SK-N-SH (cell line): ENCODE measurements at regions not wholly inside any gene's neighbourhood (a gene's known extent, or its start where the extent isn't known, plus 50 kb on each side); places are given as distances from the start of the nearest gene placed in this dataset.

Experiments used
- CTCF ChIA-PET: fragments of 300-600, 350-600 bp; formaldehyde crosslinking; extraction: SDS; loops from one replicate; lab custom pipeline; 2021; lab: Yijun Ruan, JAX
- POLR2A ChIA-PET: fragments of 350-600 bp; sonication (Branson Sonifier 250); formaldehyde crosslinking; extraction: SDS; loops from one replicate; lab custom pipeline; 2020; ENCODE audit warnings: antibody characterized with exemption, inconsistent platforms; lab: Yijun Ruan, JAX
- DNase-seq: peaks from one replicate; pipeline ENCODE4 v3.0.0; 2012
- H2AFZ ChIP-seq: fragments of 200-600 bp; sonication (generic); 2 replicates; pipeline ENCODE4 v1.8.1; 2016; ENCODE audit warnings: antibody characterized with exemption, mild to moderate bottlenecking, low read depth
- H3F3A ChIP-seq: fragments of 200-600 bp; sonication (generic); replicated peaks from 2 replicates; pipeline ENCODE3; 2016; ENCODE audit warnings: antibody characterized with exemption, mild to moderate bottlenecking; ENCODE audit not compliant: insufficient read depth
- H3K27ac ChIP-seq, 2 experiments: fragments of 200-500 bp in 1 of 2; fragments of 200-600 bp in 1 of 2; sonication (Bioruptor generic) in 1 of 2; sonication (generic), shearing (Covaris generic) in 1 of 2; 2 replicates each; pipeline versions ENCODE4 v1.5.1 to v1.6.1; 2014 to 2016; ENCODE audit warnings: low read depth in 2 of 2, inconsistent platforms in 1 of 2, low read length in 1 of 2, mild to moderate bottlenecking in 1 of 2, mixed read lengths in 1 of 2
- H3K27me3 ChIP-seq: fragments of 200-600 bp; sonication (generic), shearing (Covaris generic); 2 replicates; pipeline ENCODE4 v1.6.1; 2016; ENCODE audit warnings: mixed run types; ENCODE audit not compliant: insufficient read depth
- H3K36me3 ChIP-seq, 2 experiments: fragments of 200-500 bp in 1 of 2; fragments of 200-600 bp in 1 of 2; sonication (Bioruptor generic) in 1 of 2; sonication (generic) in 1 of 2; replicated peaks in 1 of 2; 2 replicates each; pipeline versions ENCODE3 to v1.5.1; 2014 to 2016; ENCODE audit warnings: low read length in 1 of 2, mild to moderate bottlenecking in 1 of 2; ENCODE audit not compliant: insufficient read depth in 2 of 2, control insufficient read depth in 1 of 2
- H3K4me1 ChIP-seq, 2 experiments: fragments of 200-500 bp in 1 of 2; fragments of 200-600 bp in 1 of 2; sonication (Bioruptor generic) in 1 of 2; sonication (generic), shearing (Covaris generic) in 1 of 2; 2 replicates each; pipeline versions ENCODE4 v1.5.1 to v1.6.1; 2014 to 2016; ENCODE audit warnings: low read depth in 1 of 2, low read length in 1 of 2, mixed run types in 1 of 2; ENCODE audit not compliant: insufficient read depth in 2 of 2, control insufficient read depth in 1 of 2
- H3K4me2 ChIP-seq: fragments of 200-600 bp; sonication (generic), shearing (Covaris generic); 2 replicates; pipeline ENCODE4 v1.6.1; 2017; ENCODE audit warnings: mixed run types
- H3K4me3 ChIP-seq, 2 experiments: fragments of 200-500 bp in 1 of 2; fragments of 200-600 bp in 1 of 2; sonication (Bioruptor generic) in 1 of 2; sonication (generic), shearing (Covaris generic) in 1 of 2; 2 replicates each; pipeline versions ENCODE4 v1.5.1 to v1.8.1; 2014 to 2016; ENCODE audit warnings: low read depth in 2 of 2, inconsistent platforms in 1 of 2, low read length in 1 of 2, mild to moderate bottlenecking in 1 of 2, mixed read lengths in 1 of 2, moderate library complexity in 1 of 2
- H3K79me2 ChIP-seq: fragments of 200-600 bp; sonication (generic); 2 replicates; pipeline ENCODE4 v1.8.1; 2017; ENCODE audit warnings: mild to moderate bottlenecking; ENCODE audit not compliant: insufficient read depth
- H3K9ac ChIP-seq: fragments of 200-600 bp; sonication (generic); 2 replicates; pipeline ENCODE4 v1.6.1; 2017; ENCODE audit warnings: mixed run types
- H3K9me2 ChIP-seq: fragments of 200-600 bp; sonication (generic); 2 replicates; pipeline ENCODE4 v1.6.1; 2017; ENCODE audit warnings: mixed run types
- H3K9me3 ChIP-seq: fragments of 200-600 bp; sonication (generic); 2 replicates; pipeline ENCODE4 v1.6.1; 2017; ENCODE audit warnings: mixed run types, mild to moderate bottlenecking, moderate library complexity
- H4K20me1 ChIP-seq: fragments of 200-600 bp; sonication (generic); 2 replicates; pipeline ENCODE4 v1.6.1; 2017; ENCODE audit warnings: mild to moderate bottlenecking, mixed run types; ENCODE audit not compliant: insufficient read depth
- CHD2 ChIP-seq: fragments of 150-350 bp; IDR thresholded peaks from 2 replicates; pipeline ENCODE4 v1.6.1; 2018; ENCODE audit warnings: low read length; ENCODE audit not compliant: partially characterized antibody
- EP300 ChIP-seq, 2 experiments: IDR thresholded peaks; 2 replicates each; pipeline versions ENCODE4 v1.4.0 to v1.6.1; 2012; ENCODE audit warnings: borderline replicate concordance in 1 of 2, low read depth in 1 of 2, low read length in 1 of 2
- FOSL2 ChIP-seq: IDR thresholded peaks from 2 replicates; pipeline ENCODE4 v1.4.0; 2012; ENCODE audit warnings: low read depth, mild to moderate bottlenecking, moderate library complexity, borderline replicate concordance
- FOXJ3 ChIP-seq: sonication (generic); formaldehyde crosslinking; IDR thresholded peaks from 2 replicates; pipeline ENCODE4 v1.5.1; 2020; ENCODE audit warnings: mild to moderate bottlenecking, missing genetic modification reagents
- GABPA ChIP-seq: IDR thresholded peaks from 2 replicates; pipeline ENCODE4 v1.4.0; 2012; ENCODE audit warnings: low read depth, mild to moderate bottlenecking
- GATA2 ChIP-seq: sonication (generic); formaldehyde crosslinking; IDR thresholded peaks from 2 replicates; pipeline ENCODE4 v1.5.0; 2020; ENCODE audit warnings: mild to moderate bottlenecking, missing genetic modification reagents
- JUND ChIP-seq: IDR thresholded peaks from 2 replicates; pipeline ENCODE4 v1.4.0; 2012
- MEF2A ChIP-seq: IDR thresholded peaks from 2 replicates; pipeline ENCODE4 v1.4.0; 2012; ENCODE audit warnings: low read depth, borderline replicate concordance
- MXI1 ChIP-seq: IDR thresholded peaks from 2 replicates; pipeline ENCODE4 v1.6.1; 2012; ENCODE audit warnings: mild to moderate bottlenecking, low read depth, low read length, improper control_type of control experiment
- RAD21 ChIP-seq: IDR thresholded peaks from 2 replicates; pipeline ENCODE4 v1.6.1; 2012; ENCODE audit warnings: mild to moderate bottlenecking, low read length
- RCOR1 ChIP-seq: fragments of 150-350 bp; IDR thresholded peaks from 2 replicates; pipeline ENCODE4 v1.6.1; 2017; ENCODE audit warnings: antibody characterized with exemption, low read length
- RFX5 ChIP-seq: IDR thresholded peaks from 2 replicates; pipeline ENCODE4 v1.6.1; 2012; ENCODE audit warnings: mild to moderate bottlenecking, improper control_type of control experiment, low read length
- RXRA ChIP-seq: IDR thresholded peaks from 2 replicates; pipeline ENCODE4 v1.4.0; 2012; ENCODE audit warnings: low read depth, mild to moderate bottlenecking, borderline replicate concordance
- SIN3A ChIP-seq: IDR thresholded peaks from 2 replicates; pipeline ENCODE4 v1.6.1; 2012; ENCODE audit warnings: low read depth, mild to moderate bottlenecking, low read length, moderate library complexity, borderline replicate concordance
- TCF12 ChIP-seq: IDR thresholded peaks from 2 replicates; pipeline ENCODE4 v1.4.0; 2012
- WGBS: methylation state at CpG from one replicate; pipeline ENCODE4 v1.1.6; 2017; ENCODE audit warnings: low lambda C conversion rate; 5-methylcytosine and 5-hydroxymethylcytosine counted together
- TF ChIP-seq, protein P1 (sequence below): fragments of 150-350 bp; IDR thresholded peaks from 2 replicates; pipeline ENCODE4 v1.6.1; 2017; ENCODE audit warnings: antibody characterized with exemption, low read length, low read depth, borderline replicate concordance
- TF ChIP-seq, protein P2 (sequence below): IDR thresholded peaks from 2 replicates; pipeline ENCODE4 v1.4.0; 2012; ENCODE audit warnings: low read depth
- TF ChIP-seq, protein P3 (sequence below): IDR thresholded peaks from 2 replicates; pipeline ENCODE4 v1.4.0; 2012; ENCODE audit warnings: low read depth, borderline replicate concordance

DNA sequence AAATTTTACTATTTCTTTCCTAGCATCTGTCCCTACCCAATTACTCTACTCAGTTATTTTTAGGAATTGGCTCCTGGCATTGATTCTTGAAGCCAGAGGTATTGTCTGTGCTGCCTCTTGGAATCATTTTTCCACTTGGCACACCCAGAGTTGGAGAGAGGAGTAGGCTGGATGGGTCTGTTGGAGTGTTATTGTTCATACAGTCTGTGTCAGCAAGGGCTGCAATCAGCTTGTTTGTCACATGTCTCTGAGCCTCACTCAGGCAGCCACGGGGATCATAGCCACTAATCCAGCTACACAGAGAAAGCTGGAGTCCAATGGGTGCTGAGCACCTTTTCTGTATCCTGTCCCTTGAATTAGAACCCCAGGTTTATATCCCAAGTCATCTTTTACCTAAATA lies 176.0 kb upstream of the DYRK2 start:
- H2AFZ ChIP-seq, result no peak overlapping the region
- H3K9ac ChIP-seq, result no peak overlapping the region
- H3F3A ChIP-seq, result no peaks in the 10 kb centered on the region
- POLR2A ChIA-PET, result no interaction called here
- DNase-seq, result no peak
- WGBS, result 56% methylated on average over 1 of the region's 1 CpG
- no peak overlapping the region for H3K4me2 ChIP-seq
- H3K9me2 ChIP-seq, result no peaks in the 10 kb centered on the region
- no peak for TF ChIP-seq JUND
- TF ChIP-seq, protein P1, sequence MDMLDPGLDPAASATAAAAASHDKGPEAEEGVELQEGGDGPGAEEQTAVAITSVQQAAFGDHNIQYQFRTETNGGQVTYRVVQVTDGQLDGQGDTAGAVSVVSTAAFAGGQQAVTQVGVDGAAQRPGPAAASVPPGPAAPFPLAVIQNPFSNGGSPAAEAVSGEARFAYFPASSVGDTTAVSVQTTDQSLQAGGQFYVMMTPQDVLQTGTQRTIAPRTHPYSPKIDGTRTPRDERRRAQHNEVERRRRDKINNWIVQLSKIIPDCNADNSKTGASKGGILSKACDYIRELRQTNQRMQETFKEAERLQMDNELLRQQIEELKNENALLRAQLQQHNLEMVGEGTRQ, result no peak
- TF ChIP-seq, protein P2, sequence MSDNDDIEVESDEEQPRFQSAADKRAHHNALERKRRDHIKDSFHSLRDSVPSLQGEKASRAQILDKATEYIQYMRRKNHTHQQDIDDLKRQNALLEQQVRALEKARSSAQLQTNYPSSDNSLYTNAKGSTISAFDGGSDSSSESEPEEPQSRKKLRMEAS, result no peak
- no peak for TF ChIP-seq CHD2
- no peak for TF ChIP-seq FOSL2
- TF ChIP-seq RAD21, result no peak
- TF ChIP-seq GATA2, result no peak
- no peak for TF ChIP-seq RFX5
- TF ChIP-seq MEF2A, result no peak
- TF ChIP-seq RXRA, result no peak
- no peak for TF ChIP-seq RCOR1
- TF ChIP-seq FOXJ3 (CRISPR knock-in tag), result no peak
- TF ChIP-seq MXI1, result no peak
- no peak for TF ChIP-seq EP300 (IDR thresholded peaks at IDR 0.05; ENCODE audit: borderline replicate concordance in 1 of 2, low read depth in 1 of 2, low read length in 1 of 2)
- no peak for TF ChIP-seq SIN3A
- TF ChIP-seq TCF12, result no peak
- no peak for TF ChIP-seq GABPA
- TF ChIP-seq, protein P3, sequence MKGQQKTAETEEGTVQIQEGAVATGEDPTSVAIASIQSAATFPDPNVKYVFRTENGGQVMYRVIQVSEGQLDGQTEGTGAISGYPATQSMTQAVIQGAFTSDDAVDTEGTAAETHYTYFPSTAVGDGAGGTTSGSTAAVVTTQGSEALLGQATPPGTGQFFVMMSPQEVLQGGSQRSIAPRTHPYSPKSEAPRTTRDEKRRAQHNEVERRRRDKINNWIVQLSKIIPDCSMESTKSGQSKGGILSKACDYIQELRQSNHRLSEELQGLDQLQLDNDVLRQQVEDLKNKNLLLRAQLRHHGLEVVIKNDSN, result no peak
- H4K20me1 ChIP-seq, result no peaks in the 10 kb centered on the region
- H3K27ac ChIP-seq, result no peak overlapping the region
- H3K4me1 ChIP-seq, result peaks cover 0 to 9% of the 10 kb centered on the region in 2 experiments; a peak in 1 of 4 replicates
- H3K27me3 ChIP-seq, result no peaks in the 10 kb centered on the region
- H3K9me3 ChIP-seq, result no peaks in the 10 kb centered on the region
- no peak overlapping the region for H3K4me3 ChIP-seq
- no peaks in the 10 kb centered on the region for H3K36me3 ChIP-seq
- CTCF ChIA-PET, result interaction anchor here (0.8 kb wide), 1 partner anchor 11 kb away, joined by 3 read pairs; no protein-coding TSS in a partner anchor
- H3K79me2 ChIP-seq, result no peaks in the 10 kb centered on the region
